ENCODE measurements at regions not wholly inside any gene's neighbourhood (a gene's known extent, or its start where the extent isn't known, plus 50 kb on each side); places are given as distances from the start of the nearest gene placed in this dataset.
"Not testable (repeated sequence)": the region's sequence is repeated elsewhere in the genome, so short reads cannot be mapped to it uniquely, and the experiment has no call there.

GRCh38 chrX:30995060-30995700 lies 76.7 kb downstream of the FTHL17 start:
- H3K36me3 ChIP-seq = no peaks in the 10 kb centered on the region
- intact Hi-C loops (cut with DNase I) = no loop called here
- DNase-seq = no peak
- H3K9me3 ChIP-seq = no peaks in the 10 kb centered on the region
- H3K4me1 ChIP-seq = no peaks in the 10 kb centered on the region
- H3K27ac ChIP-seq = no peak overlapping the region
- H3K27me3 ChIP-seq = no peaks in the 10 kb centered on the region
- TF ChIP-seq CTCF (IDR thresholded peaks at IDR 0.05) = no peak
- no peak overlapping the region for H3K4me3 ChIP-seq
- H3K9ac ChIP-seq (ENCODE audit: low read depth in 2 of 2, low read length in 2 of 2) = no peak overlapping the region

GRCh38 chrX:30994018-30994417 lies 77.8 kb downstream of the FTHL17 start:
- H3K9me3 ChIP-seq; H3K36me3 ChIP-seq; H3K9ac ChIP-seq (ENCODE audit: low read depth in 2 of 2, low read length in 2 of 2); H3K27ac ChIP-seq; H3K4me3 ChIP-seq; DNase-seq; H3K4me1 ChIP-seq; H3K27me3 ChIP-seq; intact Hi-C loops (cut with DNase I): not testable (repeated sequence)

GRCh38 chrX:30992381-30992904 lies 79.4 kb downstream of the FTHL17 start:
- Histone ChIP-seq H3K27ac (no peak overlapping the region), H3K4me1 (no peaks in the 10 kb centered on the region), H3K36me3 (no peaks in the 10 kb centered on the region), H3K27me3 (no peaks in the 10 kb centered on the region), H3K9me3 (no peaks in the 10 kb centered on the region), H3K4me3 (no peak overlapping the region), H3K9ac (ENCODE audit: low read depth in 2 of 2, low read length in 2 of 2) (no peak overlapping the region)
- no peak for TF ChIP-seq CTCF (IDR thresholded peaks at IDR 0.05)
- no peak for DNase-seq
- intact Hi-C loops (cut with DNase I) = no loop called here

- TF ChIP-seq CTCF (IDR thresholded peaks at IDR 0.05) = no peak
- Histone ChIP-seq H3K4me3 (no peak overlapping the region), H3K9me3 (no peaks in the 10 kb centered on the region), H3K9ac (ENCODE audit: low read depth in 2 of 2, low read length in 2 of 2) (no peak overlapping the region), H3K36me3 (no peaks in the 10 kb centered on the region), H3K27me3 (no peaks in the 10 kb centered on the region), H3K27ac (no peak overlapping the region), H3K4me1 (no peaks in the 10 kb centered on the region)
- intact Hi-C loops (cut with DNase I) = no loop called here
- DNase-seq = no peak
Observed at GRCh38 chrX:30990361-30990760, 81.5 kb downstream of the FTHL17 start.

GRCh38 chrX:30982467-30982866 lies 89.4 kb downstream of the FTHL17 start:
- intact Hi-C loops (cut with DNase I) = no loop called here
- DNase-seq = no peak

More at GRCh38 chrX:30982467-30982866, 89.4 kb downstream of the FTHL17 start:
- Histone ChIP-seq H3K4me3 (no peak overlapping the region), H3K9ac (ENCODE audit: low read depth in 2 of 2, low read length in 2 of 2) (no peak overlapping the region), H3K36me3 (no peaks in the 10 kb centered on the region), H3K27me3 (no peaks in the 10 kb centered on the region), H3K9me3 (no peaks in the 10 kb centered on the region), H3K27ac (no peak overlapping the region), H3K4me1 (no peaks in the 10 kb centered on the region)
- no peak for TF ChIP-seq CTCF (IDR thresholded peaks at IDR 0.05)
